Stimulated activated effector memory CD8-positive, alpha-beta T cell treated with anti-CD3 and anti-CD28 coated beads, Interleukin-12 subunit alpha, Interleukin-12 subunit beta, amount 100 ng/mL, for 72 hours (primary cell): ENCODE measurements at regions not wholly inside any gene's neighbourhood (a gene's known extent, or its start where the extent isn't known, plus 50 kb on each side); places are given as distances from the start of the nearest gene placed in this dataset.

ENCODE experiments used
- ATAC-seq: fragments of 150-1000 bp; cut with Tn5 transposase; 2 replicates; pipeline ENCODE4 v1.10.0; 2021
- DNase-seq, 2 donors: peaks; one replicate each; pipeline ENCODE4 v3.0.0; 2021 to 2022; ENCODE audit warnings: low spot score in 2 of 2
- H3K27ac Mint-ChIP-seq: one replicate; pipeline ENCODE4 v1.8.0; 2022; ENCODE audit warnings: mild to moderate bottlenecking, mixed read lengths
- H3K36me3 Mint-ChIP-seq: one replicate; pipeline ENCODE4 v1.8.0; 2022; ENCODE audit warnings: mild to moderate bottlenecking, mixed read lengths
- H3K4me1 Mint-ChIP-seq: one replicate; pipeline ENCODE4 v1.8.0; 2022; ENCODE audit warnings: mixed read lengths
- H3K4me3 Mint-ChIP-seq: one replicate; pipeline ENCODE4 v1.8.0; 2022; ENCODE audit warnings: mild to moderate bottlenecking, mixed read lengths
- H3K9me3 Mint-ChIP-seq: one replicate; pipeline ENCODE4 v1.8.0; 2022; ENCODE audit warnings: mixed read lengths

DNA sequence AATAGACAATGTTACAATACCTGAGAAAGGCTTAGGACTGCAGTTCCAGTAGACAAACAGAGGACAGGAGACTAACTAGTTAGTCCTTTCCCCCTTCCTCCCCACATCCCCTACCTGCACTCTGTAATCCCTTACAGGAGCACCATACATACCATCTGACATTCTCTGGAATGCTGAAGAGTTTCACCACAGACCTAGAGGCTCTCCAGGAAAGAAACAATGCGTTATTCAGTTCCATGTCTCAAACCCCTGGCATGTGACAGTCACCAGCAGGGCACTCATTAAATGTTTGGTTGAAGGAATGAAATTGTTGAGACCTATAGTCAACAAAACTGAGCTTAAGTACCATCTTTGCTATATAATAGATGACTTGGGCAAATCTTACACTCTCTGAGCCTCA is 100.2 kb upstream of the USP38 start:
- ATAC-seq, result no peak
- Mint-ChIP-seq H3K4me3 (no peak overlapping the region), H3K9me3 (no peaks in the 10 kb centered on the region), H3K36me3 (no peaks in the 10 kb centered on the region), H3K27ac (no peak overlapping the region), H3K4me1 (no peaks in the 10 kb centered on the region)
- DNase-seq, result no peak

DNA sequence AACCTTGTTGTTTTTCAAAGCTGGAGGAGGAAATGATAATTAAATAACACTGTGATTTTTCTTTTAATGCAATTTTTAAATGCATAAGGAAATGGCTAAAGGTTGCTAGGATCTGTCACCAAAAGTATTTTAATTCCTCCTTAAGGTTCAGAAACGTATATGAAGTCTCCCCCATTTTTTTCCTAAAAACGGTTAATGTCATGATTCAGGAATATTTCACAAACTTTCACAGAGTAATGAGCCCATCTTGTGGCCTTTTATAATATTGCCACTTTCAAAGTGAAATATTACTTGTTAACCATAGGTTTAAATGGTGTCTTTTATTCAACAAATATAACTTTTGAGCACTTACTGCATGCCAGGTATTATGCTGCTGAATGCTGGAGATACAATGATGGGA is 99.5 kb upstream of the USP38 start:
- ATAC-seq (no peak), DNase-seq (no peak)
- Mint-ChIP-seq H3K9me3 (no peaks in the 10 kb centered on the region), H3K36me3 (no peaks in the 10 kb centered on the region), H3K4me1 (no peaks in the 10 kb centered on the region), H3K4me3 (no peak overlapping the region), H3K27ac (no peak overlapping the region)

DNA sequence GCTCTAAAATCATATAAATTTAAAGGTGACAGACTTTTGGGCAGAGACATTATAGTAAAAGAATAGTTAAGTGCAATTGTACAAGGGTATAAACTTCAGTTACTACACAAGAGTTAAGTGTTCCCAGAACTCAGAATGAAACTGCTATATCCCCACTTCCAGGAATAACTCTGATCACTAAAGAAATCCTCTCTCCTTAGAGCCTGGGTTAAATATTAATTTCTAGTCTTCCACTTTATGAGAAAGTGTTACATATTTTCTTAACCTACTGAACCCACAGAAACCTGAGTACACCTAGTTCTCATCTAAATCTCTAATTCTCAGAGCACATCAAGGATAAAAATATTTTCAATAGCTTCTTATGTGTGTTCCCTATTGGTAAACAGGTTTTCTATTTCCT is 99.1 kb upstream of the USP38 start:
- Mint-ChIP-seq H3K27ac (no peak overlapping the region), H3K9me3 (no peaks in the 10 kb centered on the region), H3K36me3 (no peaks in the 10 kb centered on the region), H3K4me1 (no peaks in the 10 kb centered on the region), H3K4me3 (no peak overlapping the region)
- ATAC-seq (no peak), DNase-seq (no peak)

DNA sequence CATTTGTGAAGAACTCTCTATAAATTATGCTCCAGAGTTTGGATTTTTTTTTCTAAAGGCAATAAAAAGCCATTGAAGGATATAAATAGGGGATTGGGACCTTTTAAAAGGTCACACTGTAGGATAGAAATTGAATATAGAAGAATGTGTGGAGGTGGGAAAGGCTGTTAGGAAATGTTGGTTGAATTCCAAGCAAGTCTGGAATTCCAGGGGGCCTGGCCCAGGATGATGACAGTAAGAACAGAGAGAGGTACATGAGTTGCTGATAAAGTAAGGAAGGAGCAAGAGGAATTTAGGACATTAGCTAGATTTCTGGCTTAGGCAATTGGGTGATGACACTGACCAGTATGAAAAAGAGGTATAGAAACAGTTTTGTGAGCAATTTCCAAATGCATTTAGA is 95.4 kb upstream of the USP38 start:
- Mint-ChIP-seq H3K4me1 (no peaks in the 10 kb centered on the region), H3K4me3 (no peak overlapping the region), H3K36me3 (no peaks in the 10 kb centered on the region), H3K9me3 (no peaks in the 10 kb centered on the region), H3K27ac (no peak overlapping the region)
- no peak for DNase-seq
- no peak for ATAC-seq

DNA sequence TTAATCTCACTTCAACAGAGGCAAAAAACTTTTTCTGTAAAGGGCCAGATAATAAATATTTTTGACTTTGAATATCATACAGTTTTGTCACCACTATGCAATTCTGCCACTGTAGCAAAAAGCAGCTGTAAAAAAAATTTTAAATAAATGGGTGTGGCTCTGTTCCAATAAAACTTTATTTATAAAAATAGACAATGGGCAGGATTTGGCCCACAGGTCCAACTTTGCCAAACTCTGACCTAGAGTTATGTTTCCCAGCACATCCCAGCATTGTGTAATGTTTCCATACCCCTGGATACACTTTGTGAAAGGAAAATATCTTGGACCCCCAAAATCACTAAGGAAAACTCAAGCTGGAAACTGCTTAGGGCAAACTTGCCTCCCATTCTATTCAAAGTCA is 94.9 kb upstream of the USP38 start:
- Mint-ChIP-seq H3K4me1 (no peaks in the 10 kb centered on the region), H3K27ac (no peak overlapping the region), H3K36me3 (no peaks in the 10 kb centered on the region), H3K9me3 (no peaks in the 10 kb centered on the region), H3K4me3 (no peak overlapping the region)
- no peak for DNase-seq
- ATAC-seq, result no peak

DNA sequence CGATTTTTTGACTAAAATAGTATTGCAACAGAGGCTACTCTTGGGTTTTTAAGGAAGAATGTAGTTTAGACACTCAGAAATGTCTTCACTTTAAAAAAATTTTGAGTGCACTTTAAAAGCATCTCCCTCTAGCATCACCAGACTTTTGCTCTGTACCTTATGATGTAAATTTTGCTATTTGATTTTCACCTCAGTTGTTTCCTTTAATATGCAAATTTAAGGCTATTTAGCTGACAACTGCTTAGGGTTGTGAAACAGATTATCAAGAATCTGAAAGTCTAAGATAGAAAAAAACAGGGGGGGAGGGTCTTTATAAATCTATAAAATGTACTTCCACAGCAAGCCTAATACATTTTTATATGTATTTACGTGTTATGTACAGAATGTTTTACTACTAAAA is 92.9 kb upstream of the USP38 start:
- no peaks in the 10 kb centered on the region for H3K9me3 Mint-ChIP-seq
- H3K4me1 Mint-ChIP-seq, result no peaks in the 10 kb centered on the region
- no peak for DNase-seq
- H3K27ac Mint-ChIP-seq, result no peak overlapping the region
- H3K36me3 Mint-ChIP-seq, result no peaks in the 10 kb centered on the region
- no peak overlapping the region for H3K4me3 Mint-ChIP-seq
- no peak for ATAC-seq

DNA sequence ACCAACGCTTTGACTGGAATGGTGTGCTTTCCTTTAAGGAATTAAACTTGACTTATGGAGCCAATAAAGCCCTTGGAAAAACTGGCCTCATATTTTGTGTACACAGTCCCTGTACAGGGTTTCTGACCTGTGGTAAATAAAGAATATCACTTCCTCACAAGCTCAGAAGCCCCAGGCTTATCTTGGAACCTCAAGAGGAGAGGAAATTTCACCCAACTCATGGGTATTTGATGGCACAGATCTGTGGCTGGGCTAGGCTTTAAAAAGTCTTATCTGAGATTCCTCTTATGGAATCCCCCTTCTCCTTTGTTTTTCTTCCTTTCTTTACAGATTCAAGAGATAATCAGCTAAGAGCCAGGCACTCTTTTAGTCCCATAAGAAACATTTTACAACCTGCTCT is 89.3 kb upstream of the USP38 start:
- Mint-ChIP-seq H3K27ac (no peak overlapping the region), H3K4me1 (no peaks in the 10 kb centered on the region), H3K9me3 (no peaks in the 10 kb centered on the region), H3K4me3 (no peak overlapping the region), H3K36me3 (no peaks in the 10 kb centered on the region)
- ATAC-seq, result no peak
- no peak for DNase-seq

DNA sequence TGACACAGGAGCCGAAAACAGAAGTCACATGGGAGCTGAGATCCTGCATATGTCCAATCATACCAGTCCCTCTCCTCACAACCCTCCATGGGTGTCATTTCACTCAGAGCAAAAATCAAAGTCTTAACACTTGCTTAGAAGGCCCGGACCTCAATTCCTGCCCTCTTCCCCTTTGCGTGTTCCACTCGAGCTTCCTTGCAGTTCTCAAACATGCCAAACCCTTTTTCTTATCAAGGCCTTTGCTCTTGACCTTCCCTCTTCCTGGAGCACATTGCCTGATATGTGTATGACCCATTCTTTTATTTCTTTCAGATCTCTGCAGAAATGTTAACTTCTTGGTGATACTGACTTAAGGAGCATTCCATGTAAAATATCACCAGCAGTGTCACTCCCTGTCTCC is 87.0 kb upstream of the USP38 start:
- Mint-ChIP-seq H3K9me3 (no peaks in the 10 kb centered on the region), H3K36me3 (no peaks in the 10 kb centered on the region), H3K27ac (no peak overlapping the region), H3K4me3 (no peak overlapping the region), H3K4me1 (no peaks in the 10 kb centered on the region)
- no peak for DNase-seq
- ATAC-seq, result no peak

DNA sequence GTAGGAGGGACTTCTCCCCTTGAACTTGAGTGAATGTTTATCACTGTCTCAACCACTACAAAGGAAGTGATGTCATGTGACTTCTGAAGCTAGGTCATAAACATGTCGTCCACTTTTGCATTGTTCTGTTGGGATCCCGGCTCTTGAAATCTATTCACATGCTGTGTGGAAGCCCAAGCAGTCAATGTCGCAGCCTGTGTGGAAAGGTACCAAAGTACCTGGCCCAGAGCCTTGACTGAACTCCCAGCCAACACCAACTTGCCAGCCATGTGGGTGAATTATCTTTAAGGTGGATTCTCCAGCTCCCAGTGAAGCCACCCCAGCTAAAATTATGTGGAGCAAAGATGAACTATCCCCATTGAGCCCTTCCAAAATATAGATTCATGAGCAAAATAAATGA is 85.0 kb upstream of the USP38 start:
- no peak overlapping the region for H3K27ac Mint-ChIP-seq
- no peaks in the 10 kb centered on the region for H3K36me3 Mint-ChIP-seq
- no peak for ATAC-seq
- no peaks in the 10 kb centered on the region for H3K9me3 Mint-ChIP-seq
- no peak overlapping the region for H3K4me3 Mint-ChIP-seq
- no peaks in the 10 kb centered on the region for H3K4me1 Mint-ChIP-seq
- no peak for DNase-seq

DNA sequence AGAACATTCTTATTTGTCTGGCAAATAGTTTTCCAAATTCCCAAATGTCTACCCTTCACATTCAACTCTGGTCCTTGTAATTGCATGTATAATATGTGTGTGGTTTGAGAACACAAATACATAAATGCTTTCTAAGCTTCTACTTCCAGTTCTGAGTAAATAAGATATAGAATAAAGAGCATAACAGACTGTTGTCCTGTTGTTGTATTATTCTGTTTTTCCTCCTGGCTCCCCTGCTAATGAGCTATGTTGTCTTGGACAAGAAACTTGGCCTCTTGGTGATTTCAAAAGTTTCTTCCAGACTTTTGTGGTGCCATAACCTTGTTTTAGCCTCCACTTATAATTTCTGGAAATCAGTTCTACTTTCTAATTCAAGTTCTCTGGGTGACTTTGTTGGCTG is 75.3 kb upstream of the USP38 start:
- Mint-ChIP-seq H3K36me3 (no peaks in the 10 kb centered on the region), H3K4me3 (no peak overlapping the region), H3K27ac (no peak overlapping the region), H3K4me1 (no peaks in the 10 kb centered on the region), H3K9me3 (no peaks in the 10 kb centered on the region)
- ATAC-seq (no peak), DNase-seq (no peak)

DNA sequence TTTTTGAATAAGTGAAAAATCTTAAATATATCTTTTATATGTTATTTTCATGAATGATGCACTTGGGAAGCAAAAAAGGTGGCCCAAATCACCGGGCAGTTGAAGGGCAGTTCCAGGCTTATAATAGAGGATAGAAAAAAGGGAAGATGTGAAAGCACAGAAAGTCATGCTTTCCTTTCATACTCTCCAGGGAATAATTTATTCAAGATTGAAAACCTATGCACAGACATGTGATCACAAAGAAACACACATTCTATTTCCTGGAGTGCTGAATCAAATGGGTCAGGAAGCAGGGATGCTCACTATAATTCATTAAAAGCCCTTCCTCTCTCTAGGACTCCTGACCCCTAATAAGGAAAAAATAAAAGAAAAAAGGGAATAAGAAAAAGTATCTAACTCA is 66.1 kb upstream of the USP38 start:
- no peaks in the 10 kb centered on the region for H3K4me1 Mint-ChIP-seq
- no peaks in the 10 kb centered on the region for H3K36me3 Mint-ChIP-seq
- ATAC-seq (no peak), DNase-seq (no peak)
- H3K27ac Mint-ChIP-seq, result no peak overlapping the region
- no peak overlapping the region for H3K4me3 Mint-ChIP-seq
- H3K9me3 Mint-ChIP-seq, result no peaks in the 10 kb centered on the region

DNA sequence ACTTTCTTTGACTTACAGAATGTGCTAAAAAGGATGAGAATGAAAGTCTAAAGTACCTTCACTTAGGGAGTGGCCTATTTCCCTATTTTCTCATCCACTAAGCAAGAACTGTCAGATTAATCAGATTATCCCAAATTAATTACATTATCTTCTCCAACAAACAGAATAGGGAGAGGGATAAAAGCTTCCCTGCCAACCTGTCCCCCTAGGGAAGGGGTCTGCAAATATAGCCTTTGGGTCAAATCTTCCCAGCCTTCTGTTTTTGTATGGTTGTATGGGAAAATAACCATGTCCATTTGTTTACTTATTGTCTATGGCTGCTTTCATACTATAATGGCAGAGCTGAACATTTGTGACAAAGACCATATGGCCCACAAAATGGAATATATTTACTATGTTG is 57.1 kb upstream of the USP38 start:
- no peak overlapping the region for H3K4me3 Mint-ChIP-seq
- H3K9me3 Mint-ChIP-seq, result peaks cover 4% of the 10 kb centered on the region
- H3K36me3 Mint-ChIP-seq, result no peaks in the 10 kb centered on the region
- no peaks in the 10 kb centered on the region for H3K4me1 Mint-ChIP-seq
- no peak overlapping the region for H3K27ac Mint-ChIP-seq
- DNase-seq, result no peak
- no peak for ATAC-seq

DNA sequence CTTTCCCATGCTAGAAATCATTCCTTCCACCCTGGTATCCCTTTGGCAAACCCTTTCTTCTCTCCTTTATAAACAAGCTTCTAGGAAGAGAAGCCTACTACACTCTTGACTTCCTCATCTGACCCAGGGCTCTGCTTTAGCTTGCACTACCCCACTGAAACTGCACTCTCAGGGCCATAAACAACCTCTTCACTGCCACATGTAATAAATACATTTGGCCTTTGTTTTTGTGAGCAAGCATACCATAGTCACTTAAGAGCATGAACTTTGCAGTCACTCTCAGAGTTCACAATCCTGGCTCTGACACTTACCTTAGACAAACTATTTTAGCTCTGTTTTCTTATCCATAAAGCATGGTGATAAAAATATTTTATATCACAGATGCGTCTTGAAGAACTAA is 50.7 kb upstream of the USP38 start:
- Mint-ChIP-seq H3K36me3 (no peaks in the 10 kb centered on the region), H3K4me3 (no peak overlapping the region), H3K27ac (no peak overlapping the region), H3K4me1 (no peaks in the 10 kb centered on the region), H3K9me3 (no peaks in the 10 kb centered on the region)
- ATAC-seq (no peak), DNase-seq (no peak)
